HPDE6-E6E7 (cell line): ENCODE measurements at regions not wholly inside any gene's neighbourhood (a gene's known extent, or its start where the extent isn't known, plus 50 kb on each side); places are given as distances from the start of the nearest gene placed in this dataset.
"Not testable (repeated sequence)": the region's sequence is repeated elsewhere in the genome, so short reads cannot be mapped to it uniquely, and the experiment has no call there.

Experiments
- DNase-seq: peaks from one replicate; pipeline ENCODE4 v3.0.0; 2011; ENCODE audit warnings: missing footprints; ENCODE audit errors: extremely low spot score

GRCh38 chr2:56510610-56511009, 326.8 kb downstream of the CCDC85A start:
- DNase-seq, result no peak

GRCh38 chr2:56515399-56515798, 331.6 kb downstream of the CCDC85A start:
- DNase-seq, result no peak

DNA sequence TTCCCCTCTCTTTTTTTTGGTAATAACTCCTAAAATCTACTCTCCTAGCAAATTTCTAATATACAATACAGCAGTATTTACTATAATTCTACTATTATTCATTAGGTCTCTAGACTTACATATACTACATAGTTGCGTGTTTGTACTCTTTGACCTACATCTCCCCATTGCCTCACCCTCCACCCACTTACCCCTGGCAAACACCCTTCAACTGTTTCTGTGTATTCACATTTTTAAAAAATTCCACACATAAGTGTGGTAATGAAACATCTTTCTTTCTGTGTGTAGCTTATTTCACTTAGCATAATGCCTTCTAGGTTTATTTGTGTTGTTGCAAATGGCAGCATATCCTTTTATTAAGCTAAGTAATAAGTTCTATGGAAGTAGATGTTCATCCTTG, 336.0 kb downstream of the CCDC85A start:
- no peak for DNase-seq

DNA sequence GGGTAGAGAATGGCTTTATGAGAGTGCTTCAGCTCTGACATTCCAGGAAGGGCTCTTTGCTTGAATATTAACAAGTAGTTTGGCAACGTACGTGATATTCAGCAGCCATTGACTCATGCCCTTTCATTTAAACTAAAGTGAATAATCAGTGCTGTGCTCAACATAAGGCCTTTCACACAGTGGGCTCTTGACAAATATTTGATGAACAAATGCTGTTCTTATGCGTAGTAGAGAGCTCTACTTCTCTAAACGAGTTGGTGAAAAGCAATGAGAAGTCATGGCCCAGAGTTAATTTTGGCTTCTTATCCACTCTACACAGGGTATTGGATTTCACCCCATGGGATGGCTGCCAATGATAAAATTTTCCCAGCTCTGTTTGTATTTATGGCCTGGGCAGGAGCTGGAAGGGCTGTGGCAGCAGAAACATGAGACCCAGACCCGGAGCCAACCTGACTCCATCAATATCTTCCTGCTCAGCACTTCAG, 338.9 kb downstream of the CCDC85A start:
- no peak for DNase-seq

GRCh38 chr2:56523816-56524215, 340.0 kb downstream of the CCDC85A start:
- DNase-seq, result no peak

GRCh38 chr2:56531668-56532420, 348.1 kb downstream of the CCDC85A start:
- DNase-seq, result no peak

DNA sequence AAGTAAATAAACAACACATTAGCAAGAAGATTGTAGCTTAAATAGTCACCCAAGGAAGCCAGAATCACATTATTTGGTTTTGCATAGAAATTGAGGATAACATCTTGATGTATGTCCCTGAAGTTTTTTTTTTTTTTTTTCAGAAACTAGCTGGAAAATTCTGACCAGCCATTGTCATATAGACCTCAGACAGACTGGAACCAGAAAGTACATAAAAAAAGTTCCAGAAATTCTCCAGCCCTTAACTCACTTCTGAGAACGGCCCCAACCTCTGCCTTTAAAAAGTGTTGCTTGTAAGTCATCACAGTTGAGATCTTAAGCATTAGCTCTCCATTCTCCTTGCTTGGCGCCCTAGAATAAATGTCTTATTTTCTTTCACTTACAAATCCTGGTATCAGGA, 350.5 kb downstream of the CCDC85A start:
- DNase-seq, result no peak

DNA sequence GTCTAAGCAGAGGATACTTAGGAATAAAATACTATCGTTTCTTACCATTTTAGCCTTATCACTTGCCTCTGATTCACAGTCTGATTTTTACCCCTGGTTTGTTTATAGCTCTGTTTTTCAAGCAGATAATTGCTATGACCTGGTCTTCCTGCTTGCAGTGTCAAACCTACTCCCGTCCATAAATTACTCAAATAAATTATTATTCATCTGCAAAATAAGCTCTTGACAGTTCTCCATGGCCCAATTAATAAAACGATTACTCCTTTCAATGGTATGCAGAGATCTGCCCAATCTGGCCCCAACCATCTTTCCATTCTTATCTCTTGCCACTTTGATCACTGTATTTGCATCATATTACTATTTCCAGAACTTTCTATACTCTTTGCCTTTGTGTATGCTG, 354.0 kb downstream of the CCDC85A start:
- no peak for DNase-seq

DNA sequence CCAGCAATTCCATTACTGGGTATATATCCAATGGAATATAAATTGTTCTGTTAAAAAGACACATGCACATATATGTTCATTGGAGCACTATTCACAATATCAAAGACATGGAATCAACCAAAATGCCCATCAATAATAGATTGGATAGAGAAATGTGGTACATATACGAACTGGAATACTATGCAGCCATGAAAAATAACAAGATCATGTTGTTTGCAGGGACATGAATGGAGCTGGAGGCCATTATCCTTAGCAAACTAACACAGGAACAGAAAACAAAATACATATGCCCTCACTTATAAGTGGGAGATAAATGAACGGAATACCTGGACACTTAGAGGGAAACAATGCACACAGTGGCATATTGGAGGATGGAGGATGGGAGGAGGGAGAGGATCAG, 355.8 kb downstream of the CCDC85A start:
- DNase-seq, result no peak

DNA sequence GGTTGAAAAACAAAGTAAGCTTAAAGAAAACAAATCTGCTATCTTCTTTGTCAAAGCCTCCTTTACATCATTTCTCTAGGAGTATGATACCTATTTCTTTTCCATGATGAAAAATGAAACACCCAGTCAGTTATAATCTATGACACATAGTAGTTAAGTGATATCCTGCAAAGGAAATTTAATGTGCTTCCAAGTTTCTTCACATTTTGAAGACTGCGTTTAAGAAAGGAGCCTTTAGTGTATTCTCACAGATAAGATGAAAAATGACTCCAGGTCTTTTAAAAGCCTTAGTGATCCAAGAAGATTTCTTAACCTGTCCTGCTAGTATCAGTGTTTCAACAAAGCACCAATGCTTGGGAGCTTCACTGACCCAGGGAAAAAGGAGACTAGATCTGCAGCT, 356.7 kb downstream of the CCDC85A start:
- no peak for DNase-seq

DNA sequence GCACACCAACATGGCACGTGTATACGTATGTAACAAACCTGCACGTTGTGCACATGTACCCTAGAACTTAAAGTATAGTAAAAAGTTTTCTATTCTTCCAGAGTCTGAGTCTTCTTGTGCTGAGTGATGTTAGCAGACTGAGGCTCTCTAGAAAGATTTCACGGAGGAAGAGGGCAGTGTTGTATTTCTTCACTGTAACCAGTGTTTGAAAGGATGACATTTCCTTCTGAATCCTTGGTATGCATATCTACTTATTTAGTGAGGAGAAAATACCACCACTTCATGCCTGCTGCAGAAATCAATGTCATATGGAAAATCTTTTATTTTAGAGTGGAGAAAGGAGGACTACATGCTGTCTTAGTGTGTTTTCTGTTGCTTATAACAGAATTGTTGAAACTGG, 357.1 kb downstream of the CCDC85A start:
- DNase-seq, result no peak

DNA sequence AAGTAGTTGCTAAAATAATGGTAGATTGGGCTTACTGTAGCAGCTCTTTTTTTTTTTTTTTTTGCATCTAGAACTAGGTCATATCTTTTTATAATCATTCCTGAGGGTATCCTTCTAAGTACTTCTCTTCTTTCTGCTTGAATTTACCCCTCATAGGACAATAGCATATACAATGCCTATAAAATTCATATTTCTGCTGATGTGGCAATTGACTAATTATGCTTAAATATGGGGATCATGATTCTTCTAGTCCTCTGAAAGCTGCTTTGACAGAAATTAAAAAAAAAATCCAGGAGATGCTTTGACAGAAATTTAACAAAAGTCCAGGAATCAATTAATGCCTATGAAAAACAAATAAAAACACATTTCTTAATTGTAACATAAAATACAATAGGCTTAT, 358.4 kb downstream of the CCDC85A start:
- DNase-seq, result no peak

DNA sequence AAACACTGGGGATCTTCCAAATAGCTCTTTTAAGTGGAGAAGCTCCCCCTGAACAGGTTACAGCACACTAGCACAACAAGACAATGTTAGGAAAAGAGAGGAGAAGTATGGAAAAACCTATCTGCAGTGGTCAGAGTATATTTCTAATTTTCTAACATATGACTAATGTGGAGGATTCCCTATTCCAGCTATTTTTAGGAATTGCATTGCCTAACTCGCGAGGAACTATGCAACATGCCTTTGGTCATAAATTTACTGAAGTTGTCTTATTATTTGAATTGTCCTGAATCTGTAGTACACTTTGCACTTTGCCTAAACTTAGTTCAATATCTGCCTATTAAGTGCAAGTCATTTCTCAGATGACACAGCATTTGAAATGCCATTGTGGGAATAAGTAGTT, 381.4 kb downstream of the CCDC85A start:
- DNase-seq, result no peak

GRCh38 chr2:56571074-56571473, 387.3 kb downstream of the CCDC85A start:
- DNase-seq, result no peak

DNA sequence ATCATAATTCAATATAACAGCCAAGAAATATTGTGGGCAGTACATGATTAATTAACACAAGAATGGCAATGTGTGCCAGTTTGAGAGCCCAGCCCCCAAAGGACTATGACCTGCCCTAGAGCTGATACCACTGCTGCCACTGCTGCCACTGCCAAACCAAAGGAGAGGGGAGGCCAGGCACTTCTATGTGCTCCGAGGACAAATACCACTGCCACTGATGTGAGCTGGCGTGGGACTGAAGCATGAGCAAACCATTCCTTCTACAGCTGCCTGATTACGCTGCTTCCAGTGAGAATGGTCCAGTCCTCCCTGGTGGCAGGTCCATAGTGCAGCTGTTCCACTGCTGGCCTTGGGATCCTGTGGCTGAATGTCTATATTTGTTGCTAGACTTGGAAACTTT, 392.2 kb downstream of the CCDC85A start:
- no peak for DNase-seq

GRCh38 chr2:56580242-56580641, 396.5 kb downstream of the CCDC85A start:
- no peak for DNase-seq

GRCh38 chr2:56582570-56582969, 398.8 kb downstream of the CCDC85A start:
- DNase-seq, result no peak

- DNase-seq, result no peak
Measured at GRCh38 chr2:56583796-56584315, 400.1 kb downstream of the CCDC85A start.

GRCh38 chr2:56587456-56587855, 403.7 kb downstream of the CCDC85A start:
- DNase-seq, result no peak

- DNase-seq, result no peak
Measured at GRCh38 chr2:56589194-56589593, 405.4 kb downstream of the CCDC85A start.

GRCh38 chr2:56589835-56590234, 406.0 kb downstream of the CCDC85A start:
- no peak for DNase-seq

- DNase-seq, result no peak
Measured at GRCh38 chr2:56590611-56591010, 406.8 kb downstream of the CCDC85A start.

DNA sequence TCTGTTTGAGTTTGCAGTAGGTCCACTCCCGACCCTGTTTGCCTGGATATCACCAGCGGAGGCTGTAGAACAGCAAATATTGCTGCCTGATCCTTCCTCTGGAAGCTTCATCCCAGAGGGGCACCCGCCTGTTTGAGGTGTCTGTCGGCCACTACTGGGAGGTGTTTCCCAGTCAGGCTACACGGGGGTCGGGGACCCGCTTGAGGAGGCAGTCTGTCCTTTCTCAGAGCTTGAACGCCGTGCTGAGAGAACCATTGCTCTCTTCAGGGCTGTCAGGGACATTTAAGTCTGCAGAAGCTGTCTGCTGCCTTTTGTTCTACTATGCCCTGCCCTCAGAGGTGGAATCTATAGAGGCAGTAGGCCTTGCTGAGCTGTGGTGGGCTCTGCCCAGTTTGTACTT, 422.3 kb downstream of the CCDC85A start:
- not testable (repeated sequence) for DNase-seq

DNA sequence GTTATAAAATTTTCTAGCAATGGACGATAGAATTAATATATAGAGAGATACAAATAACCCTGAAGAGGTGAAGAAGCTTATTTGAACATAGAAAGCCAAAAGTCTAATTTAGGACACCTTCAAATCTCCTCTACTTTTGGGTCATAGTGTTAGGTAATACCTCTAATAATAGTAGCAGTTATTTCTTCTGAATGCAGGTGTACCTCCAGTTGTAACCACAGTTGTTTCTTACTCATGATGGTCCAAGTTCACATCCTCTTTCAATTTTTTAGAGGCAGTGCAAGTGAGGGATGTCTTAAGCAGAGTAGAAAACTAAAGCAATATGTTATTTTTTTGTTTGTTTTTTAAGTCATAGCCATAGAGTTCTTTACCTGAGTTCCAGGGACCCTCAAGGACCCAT, 429.5 kb downstream of the CCDC85A start:
- no peak for DNase-seq
